ENCODE measurements at regions not wholly inside any gene's neighbourhood (a gene's known extent, or its start where the extent isn't known, plus 50 kb on each side); places are given as distances from the start of the nearest gene placed in this dataset.

DNA sequence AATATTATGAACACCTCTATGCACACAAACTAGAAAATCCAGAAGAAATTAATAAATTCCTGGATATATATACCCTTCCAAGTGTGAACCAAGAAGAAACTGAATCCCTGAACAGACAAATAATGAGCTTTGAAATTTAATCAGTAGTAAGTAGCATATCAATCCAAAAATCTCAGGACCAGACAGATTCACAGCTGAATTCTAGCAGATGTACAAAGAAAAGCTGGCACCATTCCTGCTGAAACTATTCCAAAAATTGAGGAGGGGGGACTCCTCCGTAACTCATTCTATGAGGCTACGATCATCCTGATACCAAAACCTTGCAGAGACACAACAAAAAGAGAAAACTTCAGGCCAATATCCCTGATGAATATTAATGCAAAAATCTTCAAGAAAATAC is 67.0 kb upstream of the PDE7B start:
- Mint-ChIP-seq H3K4me3 (no peak overlapping the region), H3K27ac (no peak overlapping the region), H3K9me3 (no peaks in the 10 kb centered on the region), H3K36me3 (ENCODE audit: low read depth) (no peaks in the 10 kb centered on the region), H3K27me3 (ENCODE audit: insufficient read depth) (no peaks in the 10 kb centered on the region), H3K4me1 (ENCODE audit: low read depth) (peaks cover 10% of the 10 kb centered on the region)
- TF ChIP-seq, protein P1, sequence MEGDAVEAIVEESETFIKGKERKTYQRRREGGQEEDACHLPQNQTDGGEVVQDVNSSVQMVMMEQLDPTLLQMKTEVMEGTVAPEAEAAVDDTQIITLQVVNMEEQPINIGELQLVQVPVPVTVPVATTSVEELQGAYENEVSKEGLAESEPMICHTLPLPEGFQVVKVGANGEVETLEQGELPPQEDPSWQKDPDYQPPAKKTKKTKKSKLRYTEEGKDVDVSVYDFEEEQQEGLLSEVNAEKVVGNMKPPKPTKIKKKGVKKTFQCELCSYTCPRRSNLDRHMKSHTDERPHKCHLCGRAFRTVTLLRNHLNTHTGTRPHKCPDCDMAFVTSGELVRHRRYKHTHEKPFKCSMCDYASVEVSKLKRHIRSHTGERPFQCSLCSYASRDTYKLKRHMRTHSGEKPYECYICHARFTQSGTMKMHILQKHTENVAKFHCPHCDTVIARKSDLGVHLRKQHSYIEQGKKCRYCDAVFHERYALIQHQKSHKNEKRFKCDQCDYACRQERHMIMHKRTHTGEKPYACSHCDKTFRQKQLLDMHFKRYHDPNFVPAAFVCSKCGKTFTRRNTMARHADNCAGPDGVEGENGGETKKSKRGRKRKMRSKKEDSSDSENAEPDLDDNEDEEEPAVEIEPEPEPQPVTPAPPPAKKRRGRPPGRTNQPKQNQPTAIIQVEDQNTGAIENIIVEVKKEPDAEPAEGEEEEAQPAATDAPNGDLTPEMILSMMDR (IDR thresholded peaks at IDR 0.05) = no peak
- DNase-seq = no peak

DNA sequence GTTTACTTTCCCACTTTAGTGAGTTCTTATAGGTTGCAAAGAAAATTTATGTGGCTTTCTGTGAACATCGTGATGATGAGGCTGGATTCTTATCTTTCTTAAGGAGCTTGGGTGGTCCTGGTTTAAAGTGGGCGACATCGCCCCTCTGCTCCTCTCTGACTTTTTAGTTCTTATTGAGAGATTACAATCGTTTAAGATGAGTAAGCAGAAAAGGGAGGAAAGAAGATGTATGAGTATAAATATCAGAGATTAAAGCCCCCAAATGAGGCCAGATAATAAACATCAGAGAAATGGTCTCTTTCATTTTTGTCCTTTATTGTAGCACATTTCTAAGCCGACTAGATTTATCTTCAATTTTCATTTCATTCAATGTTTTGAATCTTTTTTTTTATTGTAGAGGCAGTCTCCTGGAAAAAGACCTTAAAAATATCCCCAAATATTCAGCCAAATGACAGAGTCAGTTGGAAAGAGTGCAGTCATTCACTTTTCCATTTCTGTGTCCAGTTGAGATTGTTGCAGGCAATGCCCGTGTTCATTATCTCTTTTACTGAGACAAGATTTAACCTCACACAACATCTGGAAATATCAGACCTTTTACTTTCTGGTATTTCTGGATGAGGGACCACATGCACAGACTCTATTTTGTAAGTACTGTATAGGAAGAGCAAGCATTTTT is 62.0 kb upstream of the PDE7B start:
- no peaks in the 10 kb centered on the region for H3K36me3 Mint-ChIP-seq (ENCODE audit: low read depth)
- no peaks in the 10 kb centered on the region for H3K27me3 Mint-ChIP-seq (ENCODE audit: insufficient read depth)
- TF ChIP-seq, protein P1 (IDR thresholded peaks at IDR 0.05) = no peak
- no peak for DNase-seq
- no peaks in the 10 kb centered on the region for H3K4me1 Mint-ChIP-seq (ENCODE audit: low read depth)
- H3K9me3 Mint-ChIP-seq = no peaks in the 10 kb centered on the region
- no peak overlapping the region for H3K4me3 Mint-ChIP-seq
- H3K27ac Mint-ChIP-seq = no peak overlapping the region

DNA sequence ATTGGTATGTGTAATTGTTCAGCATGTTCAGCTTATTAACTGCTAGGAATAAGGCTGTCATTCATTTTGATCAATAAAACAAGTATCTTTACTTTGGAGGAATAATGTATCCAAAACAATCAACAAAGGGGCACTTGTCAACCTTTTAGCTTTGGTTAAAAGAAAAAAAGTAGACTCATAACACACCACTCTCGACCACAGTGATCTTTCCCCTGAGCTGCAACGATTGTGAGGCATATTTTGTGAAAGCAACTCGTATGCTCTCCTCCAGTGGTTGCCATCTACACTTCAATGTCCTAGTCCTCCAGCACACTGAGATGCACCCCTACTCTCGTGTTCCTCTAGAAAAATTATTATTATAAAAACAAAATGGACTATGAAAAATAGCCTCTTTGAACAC is 60.1 kb upstream of the PDE7B start:
- Mint-ChIP-seq H3K4me3 (no peak overlapping the region), H3K9me3 (no peaks in the 10 kb centered on the region), H3K36me3 (ENCODE audit: low read depth) (no peaks in the 10 kb centered on the region), H3K4me1 (ENCODE audit: low read depth) (no peaks in the 10 kb centered on the region), H3K27ac (no peak overlapping the region), H3K27me3 (ENCODE audit: insufficient read depth) (no peaks in the 10 kb centered on the region)
- TF ChIP-seq, protein P1 (IDR thresholded peaks at IDR 0.05) = no peak
- DNase-seq = no peak

DNA sequence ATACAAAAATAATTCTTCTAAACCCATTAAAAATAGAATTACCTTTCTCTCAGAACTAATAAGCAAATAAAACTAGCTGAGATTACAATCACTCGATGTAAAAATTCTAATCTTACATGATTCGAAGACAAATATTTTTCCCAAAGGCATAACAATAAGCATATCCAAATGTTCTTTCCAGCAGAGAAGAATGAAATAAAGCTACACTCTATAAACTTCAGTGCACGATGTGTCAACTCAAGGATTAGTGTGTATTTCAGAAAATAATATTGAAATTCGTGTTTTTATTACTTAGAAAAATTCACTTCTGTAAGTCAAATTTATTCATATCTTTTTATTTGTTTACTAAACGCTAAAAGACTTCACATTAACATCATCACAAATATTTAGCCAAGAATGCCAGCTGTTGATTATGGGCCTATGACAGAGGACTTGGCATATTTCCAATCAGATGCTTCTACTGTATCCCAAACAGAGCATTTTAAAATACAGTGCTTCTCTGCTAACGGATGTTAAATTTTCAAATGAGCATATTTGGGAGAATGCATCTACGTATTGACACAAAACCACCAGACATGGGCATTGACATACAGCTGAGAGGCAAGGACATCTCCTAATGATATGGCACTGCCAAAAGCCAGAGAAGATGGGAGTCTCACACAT is 54.7 kb upstream of the PDE7B start:
- Mint-ChIP-seq H3K27ac (no peak overlapping the region), H3K4me3 (no peak overlapping the region), H3K9me3 (no peaks in the 10 kb centered on the region), H3K36me3 (ENCODE audit: low read depth) (no peaks in the 10 kb centered on the region), H3K27me3 (ENCODE audit: insufficient read depth) (no peaks in the 10 kb centered on the region; the same call in 1 of the 2 replicates), H3K4me1 (ENCODE audit: low read depth) (no peaks in the 10 kb centered on the region)
- TF ChIP-seq, protein P1 (IDR thresholded peaks at IDR 0.05) = no peak
- no peak for DNase-seq

DNA sequence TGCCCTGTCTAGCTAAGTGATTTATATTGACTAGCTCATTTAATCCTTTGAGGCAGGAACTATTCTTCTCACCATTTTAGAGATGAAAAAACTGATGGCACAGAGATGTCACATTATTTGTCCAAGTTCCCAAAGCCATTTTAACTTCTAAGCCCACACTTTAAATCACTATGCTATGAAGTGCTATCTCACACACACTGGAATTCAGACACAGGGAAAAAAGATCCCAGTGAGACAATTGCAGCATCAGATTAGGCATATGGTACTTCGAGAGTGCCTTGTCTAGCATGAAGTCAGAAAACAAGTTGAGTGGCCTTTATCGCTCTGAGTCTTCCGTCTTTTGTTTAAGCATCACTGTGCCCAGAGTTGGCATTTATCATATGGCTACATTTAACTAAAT is 54.1 kb upstream of the PDE7B start:
- H3K27me3 Mint-ChIP-seq (ENCODE audit: insufficient read depth) = no peaks in the 10 kb centered on the region; the same call in 1 of the 2 replicates
- TF ChIP-seq, protein P1 (IDR thresholded peaks at IDR 0.05) = no peak
- DNase-seq = no peak
- no peak overlapping the region for H3K27ac Mint-ChIP-seq
- H3K36me3 Mint-ChIP-seq (ENCODE audit: low read depth) = no peaks in the 10 kb centered on the region
- H3K4me3 Mint-ChIP-seq = no peak overlapping the region
- no peaks in the 10 kb centered on the region for H3K9me3 Mint-ChIP-seq
- H3K4me1 Mint-ChIP-seq (ENCODE audit: low read depth) = no peaks in the 10 kb centered on the region

All from HFFc6 (cell line).